ENCODE measurements at regions not wholly inside any gene's neighbourhood (a gene's known extent, or its start where the extent isn't known, plus 50 kb on each side); places are given as distances from the start of the nearest gene placed in this dataset.

- H3K27ac ChIP-seq, result no peak overlapping the region
- ChIA-PET POLR2A (ENCODE audit: low non-redundant PET) (no interaction called here), CTCF (interaction anchor here (0.7 kb wide), 1 partner anchor 154 kb away, joined by 3 read pairs; no protein-coding TSS in a partner anchor)
- TF ChIP-seq CTCF (conservative IDR thresholded peaks at IDR 0.05; ENCODE audit: low read depth), result no peak
- peak; percentile 48 for DNase-seq (ENCODE audit: low spot score)
These were observed 55.6 kb upstream of the XCR1 start for GRCh38 chr3:46082849-46083248.

- ChIA-PET POLR2A (ENCODE audit: low non-redundant PET) (no interaction called here), CTCF (interaction anchor here (5.6 kb wide), 1 partner anchor 143 kb away, joined by 34 read pairs; no protein-coding TSS in a partner anchor)
- no peak for TF ChIP-seq CTCF (conservative IDR thresholded peaks at IDR 0.05; ENCODE audit: low read depth)
- no peak for DNase-seq (ENCODE audit: low spot score)
- H3K27ac ChIP-seq, result no peak overlapping the region
These were observed 54.7 kb upstream of the XCR1 start for GRCh38 chr3:46082021-46082420.

- POLR2A ChIA-PET (ENCODE audit: low non-redundant PET), result no interaction called here
- DNase-seq (ENCODE audit: low spot score), result no peak
- CTCF ChIA-PET, result interaction anchor here (1.0 to 5.6 kb wide), 2 partner anchors 142 to 291 kb away, joined by 3 to 34 read pairs; no protein-coding TSS in a partner anchor
- no peak for TF ChIP-seq CTCF (conservative IDR thresholded peaks at IDR 0.05; ENCODE audit: low read depth)
- no peak overlapping the region for H3K27ac ChIP-seq
These were observed 53.7 kb upstream of the XCR1 start for GRCh38 chr3:46080969-46081345.

- POLR2A ChIA-PET (ENCODE audit: low non-redundant PET), result no interaction called here
- peak; percentile 28 for DNase-seq (ENCODE audit: low spot score)
- no peak for TF ChIP-seq CTCF (conservative IDR thresholded peaks at IDR 0.05; ENCODE audit: low read depth)
- H3K27ac ChIP-seq, result no peak overlapping the region
- CTCF ChIA-PET, result interaction anchor here (0.6 to 5.6 kb wide), 3 partner anchors 141 to 292 kb away, joined by 3 to 34 read pairs (median 3); partner anchors contain the start of gene LZTFL1
These were observed 53.1 kb upstream of the XCR1 start for GRCh38 chr3:46080124-46080968.

- peak; percentile 67 for DNase-seq (ENCODE audit: low spot score)
- H3K27ac ChIP-seq, result no peak overlapping the region
- POLR2A ChIA-PET (ENCODE audit: low non-redundant PET), result no interaction called here
- TF ChIP-seq CTCF (conservative IDR thresholded peaks at IDR 0.05; ENCODE audit: low read depth), result peak; percentile 97
- CTCF ChIA-PET, result interaction anchor here (0.6 to 5.6 kb wide), 10 partner anchors 12 to 834 kb away, joined by 3 to 34 read pairs (median 3); no protein-coding TSS in a partner anchor
These were observed 51.6 kb upstream of the XCR1 start for GRCh38 chr3:46078712-46079400.

Data from RWPE1 (cell line).